ENCODE measurements at regions not wholly inside any gene's neighbourhood (a gene's known extent, or its start where the extent isn't known, plus 50 kb on each side); places are given as distances from the start of the nearest gene placed in this dataset.

GRCh38 chr20:48011025-48011424, 225.7 kb upstream of the SULF2 start:
- H3K27ac ChIP-seq = no peak overlapping the region
- H3K4me3 ChIP-seq = no peak overlapping the region
- no peaks in the 10 kb centered on the region for H3K27me3 ChIP-seq
- DNase-seq (no peak), ATAC-seq (no peak)
- H3K4me1 ChIP-seq = no peaks in the 10 kb centered on the region
- TF ChIP-seq POLR2A (IDR thresholded peaks at IDR 0.05) (no peak), CTCF (IDR thresholded peaks at IDR 0.05) (no peak)
- WGBS (ENCODE audit: insufficient coverage, low coverage, low lambda C conversion rate, missing lambda C conversion rate) = 55% methylated on average over 2 of the region's 2 CpGs
- no peaks in the 10 kb centered on the region for H3K9me3 ChIP-seq
- H3K36me3 ChIP-seq = no peaks in the 10 kb centered on the region
- intact Hi-C loops (cut with DNase I) = no loop called here

GRCh38 chr20:48010623-48011022, 225.3 kb upstream of the SULF2 start:
- no peaks in the 10 kb centered on the region for H3K36me3 ChIP-seq
- DNase-seq (no peak), ATAC-seq (no peak)
- H3K4me1 ChIP-seq = no peaks in the 10 kb centered on the region
- no peak for TF ChIP-seq CTCF (IDR thresholded peaks at IDR 0.05)
- TF ChIP-seq POLR2A (IDR thresholded peaks at IDR 0.05) = no peak
- H3K27ac ChIP-seq = no peak overlapping the region
- no peaks in the 10 kb centered on the region for H3K27me3 ChIP-seq
- 71% methylated on average over 3 of the region's 3 CpGs for WGBS (ENCODE audit: insufficient coverage, low coverage, low lambda C conversion rate, missing lambda C conversion rate)
- no peaks in the 10 kb centered on the region for H3K9me3 ChIP-seq
- H3K4me3 ChIP-seq = no peak overlapping the region
- intact Hi-C loops (cut with DNase I) = no loop called here

- no peak overlapping the region for H3K27ac ChIP-seq
- no peak for ATAC-seq
- no peak overlapping the region for H3K4me3 ChIP-seq
- no peaks in the 10 kb centered on the region for H3K9me3 ChIP-seq
- no peaks in the 10 kb centered on the region for H3K4me1 ChIP-seq
- no peaks in the 10 kb centered on the region for H3K36me3 ChIP-seq
- no peaks in the 10 kb centered on the region for H3K27me3 ChIP-seq
- WGBS (ENCODE audit: insufficient coverage, low coverage, low lambda C conversion rate, missing lambda C conversion rate) = 41% methylated on average over 2 of the region's 2 CpGs
- intact Hi-C loops (cut with DNase I) = no loop called here
- TF ChIP-seq CTCF (IDR thresholded peaks at IDR 0.05) = no peak
- TF ChIP-seq POLR2A (IDR thresholded peaks at IDR 0.05) = no peak
- no peak for DNase-seq
These were observed 223.7 kb upstream of the SULF2 start for GRCh38 chr20:48008850-48009515.

- WGBS (ENCODE audit: insufficient coverage, low coverage, low lambda C conversion rate, missing lambda C conversion rate) = 39% methylated on average over 5 of the region's 5 CpGs
- Histone ChIP-seq H3K9me3 (no peaks in the 10 kb centered on the region), H3K4me1 (no peaks in the 10 kb centered on the region), H3K36me3 (no peaks in the 10 kb centered on the region), H3K27me3 (no peaks in the 10 kb centered on the region), H3K27ac (no peak overlapping the region), H3K4me3 (no peak overlapping the region)
- no peak for DNase-seq
- intact Hi-C loops (cut with DNase I) = no loop called here
- no peak for TF ChIP-seq CTCF (IDR thresholded peaks at IDR 0.05)
- TF ChIP-seq POLR2A (IDR thresholded peaks at IDR 0.05) = no peak
- ATAC-seq = no peak
These were observed 222.1 kb upstream of the SULF2 start for GRCh38 chr20:48007351-48007750.

Data from right lobe of liver (tissue), 6 donors.